ENCODE measurements at regions not wholly inside any gene's neighbourhood (a gene's known extent, or its start where the extent isn't known, plus 50 kb on each side); places are given as distances from the start of the nearest gene placed in this dataset.
A peak's percentile ranks its signal among the peaks of the same experiment; 100 is the strongest.

DNA sequence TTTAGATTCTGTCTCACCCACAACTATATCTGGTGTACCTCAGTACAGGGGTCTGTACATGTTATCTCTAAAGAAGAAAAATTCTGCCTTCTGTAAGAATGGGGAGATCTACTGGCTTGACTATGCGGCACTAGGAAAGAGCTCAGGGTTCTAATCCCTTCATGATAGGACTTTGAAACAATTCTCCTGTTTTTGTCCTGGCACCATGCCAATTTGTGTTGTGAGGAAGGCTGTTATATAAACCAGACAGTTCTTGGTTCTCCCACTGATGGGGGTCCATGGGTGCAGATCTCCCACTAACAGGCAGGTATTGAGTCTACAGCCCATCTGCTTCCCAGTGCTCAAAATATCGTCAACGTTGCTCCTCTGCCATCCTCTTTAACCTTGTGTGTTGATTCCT lies 883.7 kb downstream of the GALC start:
- CTCF ChIA-PET: no interaction called here

DNA sequence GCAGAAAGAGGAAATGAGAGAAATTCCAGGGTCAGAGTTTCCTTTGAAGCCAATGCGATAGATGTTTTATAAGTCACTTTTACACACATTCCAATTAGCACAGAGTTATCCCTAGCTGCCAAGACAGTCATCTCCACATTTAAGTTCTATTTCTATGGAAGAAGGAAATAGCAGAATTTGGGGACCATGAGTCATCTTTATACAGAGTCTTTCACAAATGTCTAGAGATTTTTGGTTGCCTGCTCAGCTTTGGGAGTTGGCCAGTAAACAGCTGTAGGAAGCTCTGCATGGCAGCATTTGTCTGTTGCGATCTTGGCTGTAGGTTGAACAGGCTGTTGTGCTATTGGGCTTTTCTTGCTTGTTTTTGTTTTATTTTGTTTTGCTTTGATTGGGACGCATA lies 884.3 kb downstream of the GALC start:
- H3K4me3 ChIP-seq (ENCODE audit: low read depth, low read length): no peak overlapping the region
- TF ChIP-seq, protein P1, sequence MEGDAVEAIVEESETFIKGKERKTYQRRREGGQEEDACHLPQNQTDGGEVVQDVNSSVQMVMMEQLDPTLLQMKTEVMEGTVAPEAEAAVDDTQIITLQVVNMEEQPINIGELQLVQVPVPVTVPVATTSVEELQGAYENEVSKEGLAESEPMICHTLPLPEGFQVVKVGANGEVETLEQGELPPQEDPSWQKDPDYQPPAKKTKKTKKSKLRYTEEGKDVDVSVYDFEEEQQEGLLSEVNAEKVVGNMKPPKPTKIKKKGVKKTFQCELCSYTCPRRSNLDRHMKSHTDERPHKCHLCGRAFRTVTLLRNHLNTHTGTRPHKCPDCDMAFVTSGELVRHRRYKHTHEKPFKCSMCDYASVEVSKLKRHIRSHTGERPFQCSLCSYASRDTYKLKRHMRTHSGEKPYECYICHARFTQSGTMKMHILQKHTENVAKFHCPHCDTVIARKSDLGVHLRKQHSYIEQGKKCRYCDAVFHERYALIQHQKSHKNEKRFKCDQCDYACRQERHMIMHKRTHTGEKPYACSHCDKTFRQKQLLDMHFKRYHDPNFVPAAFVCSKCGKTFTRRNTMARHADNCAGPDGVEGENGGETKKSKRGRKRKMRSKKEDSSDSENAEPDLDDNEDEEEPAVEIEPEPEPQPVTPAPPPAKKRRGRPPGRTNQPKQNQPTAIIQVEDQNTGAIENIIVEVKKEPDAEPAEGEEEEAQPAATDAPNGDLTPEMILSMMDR (IDR thresholded peaks at IDR 0.05; ENCODE audit: insufficient read depth, low read length, missing control alignments): no peak
- DNase-seq (ENCODE audit: low read depth, low spot score): peak; percentile 38
- POLR2A ChIA-PET: no interaction called here
- CTCF ChIA-PET: no interaction called here

More for the DNA sequence above, 883.7 kb downstream of the GALC start:
- POLR2A ChIA-PET: no interaction called here
- TF ChIP-seq, protein P1 (IDR thresholded peaks at IDR 0.05; ENCODE audit: insufficient read depth, low read length, missing control alignments): no peak
- no peak for DNase-seq (ENCODE audit: low read depth, low spot score)
- H3K4me3 ChIP-seq (ENCODE audit: low read depth, low read length): no peak overlapping the region

DNA sequence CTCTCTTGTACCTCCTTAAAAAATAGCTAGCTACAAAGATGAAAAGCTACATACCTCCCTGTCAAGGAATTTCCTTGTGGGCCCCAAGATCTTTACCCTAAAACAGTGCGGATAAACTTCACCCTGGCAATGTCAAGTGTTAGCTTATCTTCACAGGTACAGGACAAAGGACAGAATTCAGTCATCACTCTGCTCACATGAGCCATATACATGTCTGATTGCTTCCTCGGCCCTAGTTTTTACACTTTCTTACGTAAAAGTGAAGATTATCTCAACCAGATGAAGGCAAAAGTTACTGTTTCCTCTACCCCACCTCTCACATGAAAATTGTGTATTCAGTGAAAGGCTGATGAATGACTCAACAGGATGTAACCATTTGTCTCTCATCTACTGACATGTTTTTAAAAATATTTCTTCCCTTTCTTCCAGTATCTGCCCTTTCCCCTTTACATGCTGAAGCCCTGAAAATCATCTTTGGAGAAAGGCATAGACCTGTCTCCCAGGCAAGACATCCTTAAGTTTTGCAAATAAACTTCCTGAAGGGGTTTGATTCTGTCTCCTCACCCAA lies 890.1 kb downstream of the GALC start:
- ChIA-PET POLR2A (no interaction called here), CTCF (no interaction called here)
- DNase-seq (ENCODE audit: low read depth, low spot score): no peak
- TF ChIP-seq, protein P1 (IDR thresholded peaks at IDR 0.05; ENCODE audit: insufficient read depth, low read length, missing control alignments): no peak
- no peak overlapping the region for H3K4me3 ChIP-seq (ENCODE audit: low read depth, low read length)

DNA sequence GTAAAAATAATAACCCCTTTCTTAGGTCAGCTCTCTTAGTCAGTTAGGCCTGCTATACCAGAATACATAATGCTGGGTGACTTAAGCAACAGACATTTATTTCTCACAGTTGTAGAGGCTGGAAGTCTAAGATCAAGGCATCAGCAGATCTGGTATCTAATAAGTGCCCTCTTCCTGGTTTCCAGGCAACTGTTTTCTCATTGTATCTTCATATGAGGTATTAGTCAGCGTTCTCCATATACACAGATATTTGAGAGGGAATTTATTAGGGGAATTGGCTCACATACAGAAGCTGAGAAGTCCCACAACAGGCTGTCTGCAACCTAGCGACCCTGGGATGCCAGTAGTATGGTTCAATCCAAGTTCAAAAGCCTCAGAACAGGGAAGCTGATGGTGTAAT lies 896.0 kb downstream of the GALC start:
- CTCF ChIA-PET: no interaction called here
- TF ChIP-seq, protein P1 (IDR thresholded peaks at IDR 0.05; ENCODE audit: insufficient read depth, low read length, missing control alignments): no peak

DNA sequence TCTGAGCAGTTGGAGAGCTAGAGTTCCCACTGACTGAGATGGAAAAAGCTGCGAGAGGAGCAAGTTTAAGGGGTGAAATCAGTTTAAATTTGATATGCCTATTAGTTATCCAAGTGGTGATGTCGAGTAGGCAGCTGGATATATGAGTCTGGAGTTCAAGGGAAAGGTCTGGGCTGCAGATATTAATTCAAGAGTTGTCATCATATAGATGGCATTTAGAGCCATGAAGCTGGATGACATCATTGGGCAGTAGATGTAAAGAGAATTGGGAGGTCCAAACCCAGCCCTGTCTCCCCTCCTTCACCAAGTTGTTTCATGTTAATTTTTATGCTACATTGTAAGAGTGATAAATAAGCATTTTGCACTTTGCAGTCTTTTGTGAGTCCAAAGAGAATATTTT lies 898.1 kb downstream of the GALC start:
- TF ChIP-seq, protein P1 (IDR thresholded peaks at IDR 0.05; ENCODE audit: insufficient read depth, low read length, missing control alignments): no peak
- POLR2A ChIA-PET: no interaction called here
- CTCF ChIA-PET: no interaction called here
- no peak for DNase-seq (ENCODE audit: low read depth, low spot score)
- H3K4me3 ChIP-seq (ENCODE audit: low read depth, low read length): no peak overlapping the region

More for the DNA sequence above, 896.0 kb downstream of the GALC start:
- no peak overlapping the region for H3K4me3 ChIP-seq (ENCODE audit: low read depth, low read length)
- POLR2A ChIA-PET: no interaction called here
- no peak for DNase-seq (ENCODE audit: low read depth, low spot score)

DNA sequence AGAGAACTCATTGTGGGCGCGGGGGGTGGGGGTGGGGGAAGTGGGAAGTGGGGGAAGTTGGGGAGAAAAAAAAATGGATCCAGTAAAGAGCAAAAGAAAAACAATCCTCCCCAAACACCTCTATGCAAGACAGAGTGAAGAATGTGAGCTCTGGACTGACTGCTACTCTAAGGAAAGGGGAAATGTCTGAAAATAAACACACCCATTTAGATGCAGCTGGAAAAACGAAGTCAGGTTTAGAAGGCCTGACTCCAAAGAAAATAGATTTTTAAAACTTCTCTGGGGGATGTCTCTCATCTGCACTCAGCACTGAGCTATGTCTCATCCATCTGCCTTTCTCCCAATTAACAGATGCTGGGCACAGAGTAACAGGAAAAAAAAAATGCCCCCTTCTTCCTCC lies 904.4 kb downstream of the GALC start:
- ChIA-PET POLR2A (no interaction called here), CTCF (no interaction called here)
- no peak for DNase-seq (ENCODE audit: low read depth, low spot score)
- TF ChIP-seq, protein P1 (IDR thresholded peaks at IDR 0.05; ENCODE audit: insufficient read depth, low read length, missing control alignments): no peak
- no peak overlapping the region for H3K4me3 ChIP-seq (ENCODE audit: low read depth, low read length)

All from AG04449 (cell line).